DND-41 (cell line): ENCODE measurements at regions not wholly inside any gene's neighbourhood (a gene's known extent, or its start where the extent isn't known, plus 50 kb on each side); places are given as distances from the start of the nearest gene placed in this dataset.
A peak's percentile ranks its signal among the peaks of the same experiment; 100 is the strongest.

Source experiments
- EZH2 ChIP-seq: IDR thresholded peaks from 3 replicates; pipeline ENCODE4 v1.6.1; 2012; ENCODE audit warnings: borderline replicate concordance, low read depth, mild to moderate bottlenecking, moderate library complexity, low read length, inconsistent platforms; ENCODE audit not compliant: severe bottlenecking
- TF ChIP-seq, protein P1 (sequence below): IDR thresholded peaks from 2 replicates; pipeline ENCODE4 v1.5.1; 2012; ENCODE audit warnings: borderline replicate concordance, low read length, moderate library complexity, mild to moderate bottlenecking; ENCODE audit not compliant: poor library complexity, severe bottlenecking; ENCODE audit errors: extremely low read depth

DNA sequence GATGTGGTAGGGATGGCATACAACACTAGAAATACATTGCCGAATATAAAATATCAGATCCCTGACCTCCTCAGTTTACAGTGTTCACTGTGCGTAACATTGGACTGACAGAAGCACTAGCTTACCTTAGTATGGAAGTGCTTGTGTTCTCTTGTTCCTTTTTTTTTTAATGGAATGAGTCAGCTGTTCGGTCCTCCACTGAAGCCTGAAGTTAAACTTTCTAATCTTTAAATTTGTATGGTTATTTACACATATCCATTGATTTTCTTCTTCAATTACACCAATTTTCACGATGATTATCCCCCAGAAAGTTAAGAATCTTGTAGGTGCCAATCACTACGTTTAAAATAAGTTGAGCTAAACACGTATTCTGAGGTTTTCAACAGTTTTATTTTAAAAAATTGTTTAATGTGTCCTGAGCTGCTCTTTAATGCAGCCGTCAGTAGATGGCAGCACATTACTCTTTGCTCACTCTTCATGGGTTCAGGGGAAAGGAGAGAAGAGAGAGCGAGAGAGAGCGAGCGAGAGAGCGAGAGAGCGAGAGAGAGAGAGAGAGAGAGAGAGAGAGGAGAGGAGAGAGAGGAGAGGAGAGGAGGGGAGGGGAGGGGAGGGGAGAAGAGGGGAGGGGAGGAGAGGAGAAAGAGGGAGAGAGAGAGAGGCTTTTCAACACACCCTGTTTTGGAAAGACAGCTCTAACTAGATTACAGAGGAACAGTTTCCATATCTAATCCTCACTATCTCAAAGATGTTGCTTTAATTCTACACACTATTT lies 134.7 kb upstream of the SCAF11 start:
- TF ChIP-seq, protein P1, sequence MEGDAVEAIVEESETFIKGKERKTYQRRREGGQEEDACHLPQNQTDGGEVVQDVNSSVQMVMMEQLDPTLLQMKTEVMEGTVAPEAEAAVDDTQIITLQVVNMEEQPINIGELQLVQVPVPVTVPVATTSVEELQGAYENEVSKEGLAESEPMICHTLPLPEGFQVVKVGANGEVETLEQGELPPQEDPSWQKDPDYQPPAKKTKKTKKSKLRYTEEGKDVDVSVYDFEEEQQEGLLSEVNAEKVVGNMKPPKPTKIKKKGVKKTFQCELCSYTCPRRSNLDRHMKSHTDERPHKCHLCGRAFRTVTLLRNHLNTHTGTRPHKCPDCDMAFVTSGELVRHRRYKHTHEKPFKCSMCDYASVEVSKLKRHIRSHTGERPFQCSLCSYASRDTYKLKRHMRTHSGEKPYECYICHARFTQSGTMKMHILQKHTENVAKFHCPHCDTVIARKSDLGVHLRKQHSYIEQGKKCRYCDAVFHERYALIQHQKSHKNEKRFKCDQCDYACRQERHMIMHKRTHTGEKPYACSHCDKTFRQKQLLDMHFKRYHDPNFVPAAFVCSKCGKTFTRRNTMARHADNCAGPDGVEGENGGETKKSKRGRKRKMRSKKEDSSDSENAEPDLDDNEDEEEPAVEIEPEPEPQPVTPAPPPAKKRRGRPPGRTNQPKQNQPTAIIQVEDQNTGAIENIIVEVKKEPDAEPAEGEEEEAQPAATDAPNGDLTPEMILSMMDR: peak; percentile 82
- no peak for TF ChIP-seq EZH2
